HG02973 (cell line): ENCODE measurements at regions not wholly inside any gene's neighbourhood (a gene's known extent, or its start where the extent isn't known, plus 50 kb on each side); places are given as distances from the start of the nearest gene placed in this dataset.
"Not testable (repeated sequence)": the region's sequence is repeated elsewhere in the genome, so short reads cannot be mapped to it uniquely, and the experiment has no call there.

ENCODE experiments used
- ATAC-seq: cut with Tn5 transposase; IDR thresholded peaks from one replicate; pipeline ENCODE4 v1.9.1; 2021; ENCODE audit warnings: moderate library complexity; ENCODE audit not compliant: unreplicated experiment

DNA sequence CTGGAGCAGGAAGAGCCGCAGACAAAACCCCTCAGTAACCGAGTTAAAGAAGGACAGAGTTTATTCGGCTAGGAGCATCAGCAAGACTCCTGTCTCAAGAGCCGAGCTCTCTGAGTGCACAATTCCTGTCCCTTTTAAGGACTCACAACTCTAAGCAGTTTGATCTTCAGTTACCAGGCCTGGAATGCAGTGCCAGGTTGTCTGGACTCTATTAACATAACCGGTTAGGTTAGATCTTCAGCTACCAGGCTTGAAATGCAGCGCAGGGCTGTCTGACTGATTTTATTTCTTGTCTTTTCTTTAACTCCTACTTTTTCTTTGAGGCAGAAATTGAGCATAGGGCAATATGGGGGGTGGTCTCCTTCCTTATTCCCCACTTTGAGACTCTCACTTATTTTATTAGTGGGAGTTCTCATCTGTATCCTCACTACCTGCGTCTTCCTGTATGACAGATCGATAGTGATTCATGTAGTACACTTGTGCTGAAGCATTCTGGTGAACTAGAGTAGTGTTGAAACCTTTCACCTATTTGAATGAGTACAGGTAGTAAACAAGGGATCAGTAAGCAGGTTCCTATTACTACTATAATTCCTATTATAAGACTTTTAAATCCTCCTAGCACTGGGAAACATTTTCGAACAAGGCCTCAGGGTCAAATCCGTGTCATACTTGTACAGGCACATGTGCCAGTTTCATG lies 325.0 kb downstream of the CGGBP1 start:
- no peak for ATAC-seq

GRCh38 chr3:87732294-87732693 lies 326.5 kb downstream of the CGGBP1 start:
- ATAC-seq: no peak

DNA sequence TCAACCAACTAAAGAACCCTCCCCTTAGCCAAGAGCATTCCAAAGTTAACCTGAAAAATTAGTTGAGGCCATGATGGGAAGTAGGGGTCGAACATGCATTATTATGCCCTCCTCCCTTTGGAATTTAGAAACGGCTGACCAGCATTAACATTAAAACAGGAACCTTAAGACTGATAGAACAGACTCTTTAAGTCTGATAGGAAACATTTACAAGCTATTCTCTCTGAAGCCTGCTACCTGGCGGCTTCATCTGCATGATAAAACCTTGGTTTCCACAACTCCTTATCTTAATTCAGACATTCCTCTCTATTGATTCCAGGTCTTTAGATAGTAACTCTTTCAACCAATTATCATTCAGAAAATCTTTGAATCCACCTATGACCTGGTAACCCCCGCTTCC lies 331.0 kb downstream of the CGGBP1 start:
- no peak for ATAC-seq

DNA sequence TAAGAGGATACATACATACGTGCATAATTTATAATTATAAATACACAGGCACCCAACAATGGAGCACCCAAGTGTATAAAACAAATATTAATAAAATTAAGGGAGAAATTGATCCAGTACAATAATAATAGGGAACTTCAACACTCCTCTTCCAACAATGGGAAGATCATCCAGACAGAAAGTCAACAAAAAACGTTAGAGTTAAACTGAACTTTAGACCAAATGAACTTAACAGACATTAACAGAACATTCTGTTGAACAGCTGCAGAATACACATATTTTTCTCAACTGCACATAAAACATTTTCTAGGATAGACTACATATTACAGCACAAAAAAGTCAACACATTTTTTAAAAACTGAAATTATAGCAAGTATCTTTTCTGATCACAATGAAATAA lies 339.7 kb downstream of the CGGBP1 start:
- no peak for ATAC-seq

- ATAC-seq: no peak
Observed at GRCh38 chr3:87710511-87710910, 348.3 kb downstream of the CGGBP1 start.

- ATAC-seq: no peak
Observed at GRCh38 chr3:87710028-87710427, 348.8 kb downstream of the CGGBP1 start.

GRCh38 chr3:87706176-87706575 lies 352.6 kb downstream of the CGGBP1 start:
- ATAC-seq: no peak

DNA sequence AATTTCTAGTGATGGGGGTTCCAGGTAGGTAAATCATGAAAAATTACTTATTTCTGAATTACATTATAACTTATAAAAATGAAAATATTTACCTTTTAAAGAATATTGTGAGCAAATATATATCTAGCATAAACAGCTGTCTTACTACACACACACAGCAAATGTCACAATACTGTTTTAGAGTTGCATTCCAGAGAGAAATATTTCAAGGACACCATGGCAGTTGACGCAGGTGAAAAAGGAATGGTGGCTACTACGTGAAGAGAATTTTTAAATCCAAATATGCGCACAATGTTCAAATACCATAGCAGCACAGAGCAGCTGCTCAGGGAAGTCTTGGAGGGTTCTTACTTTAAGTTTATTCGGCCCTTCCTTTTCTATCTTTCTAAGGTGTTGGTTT lies 356.2 kb downstream of the CGGBP1 start:
- ATAC-seq: no peak

DNA sequence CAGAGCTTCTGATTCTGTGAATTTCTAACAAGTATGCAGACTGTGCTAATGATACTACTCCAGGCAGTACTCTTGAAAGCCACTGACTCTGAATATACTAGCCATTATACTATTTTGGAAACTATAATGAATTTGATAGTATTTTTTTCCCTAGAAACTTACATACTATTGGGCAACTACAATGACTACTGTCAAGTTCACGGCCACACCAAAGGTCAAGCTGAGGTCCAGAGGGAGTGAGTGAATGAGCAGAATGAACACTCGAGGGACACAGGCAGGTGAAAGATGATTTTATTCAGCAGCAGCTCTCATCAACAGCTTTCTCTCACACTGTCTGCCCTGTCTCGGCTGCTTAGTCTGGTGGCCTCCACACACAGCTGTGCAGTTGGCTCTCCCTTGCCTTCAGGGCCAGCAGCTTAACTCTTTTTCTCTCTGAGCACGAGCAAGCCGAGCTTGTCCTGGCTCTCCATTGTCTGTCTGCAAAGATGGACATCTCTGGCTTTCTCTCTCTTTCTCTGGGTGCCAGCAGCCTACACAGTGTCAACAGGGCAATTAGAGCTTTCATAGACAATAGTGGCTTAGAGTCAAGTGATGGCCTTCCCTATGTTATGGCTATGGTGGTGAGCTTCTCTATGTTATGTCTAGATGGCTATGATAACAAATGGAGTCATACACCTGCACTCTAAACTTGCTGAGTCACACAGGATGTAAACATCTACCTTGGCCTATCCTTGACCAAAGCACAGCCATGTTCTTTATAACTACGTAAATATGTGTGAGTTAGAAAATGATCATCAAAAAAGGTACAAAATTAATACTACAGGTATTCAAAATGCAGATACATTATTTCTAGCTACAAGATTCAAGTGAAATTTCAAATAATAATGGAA lies 362.4 kb downstream of the CGGBP1 start:
- ATAC-seq: no peak

DNA sequence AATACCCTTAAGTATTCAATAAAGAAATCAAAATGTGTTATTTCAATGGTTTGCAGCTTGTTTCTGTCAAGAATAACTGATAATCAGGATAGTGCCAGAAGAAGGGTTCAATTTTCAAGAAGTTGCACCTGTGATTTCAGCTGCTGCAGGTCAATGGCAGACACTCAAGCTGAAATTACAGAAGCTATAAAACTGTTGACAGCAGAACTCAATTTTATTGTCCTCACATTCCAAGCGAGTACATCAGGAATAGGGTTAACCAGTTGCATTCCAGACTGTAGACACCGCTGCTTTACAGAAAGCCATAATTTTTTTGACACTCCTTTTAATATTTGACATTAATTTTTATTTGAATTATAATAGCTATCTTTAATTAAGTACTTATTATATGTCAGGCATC lies 364.1 kb downstream of the CGGBP1 start:
- no peak for ATAC-seq

DNA sequence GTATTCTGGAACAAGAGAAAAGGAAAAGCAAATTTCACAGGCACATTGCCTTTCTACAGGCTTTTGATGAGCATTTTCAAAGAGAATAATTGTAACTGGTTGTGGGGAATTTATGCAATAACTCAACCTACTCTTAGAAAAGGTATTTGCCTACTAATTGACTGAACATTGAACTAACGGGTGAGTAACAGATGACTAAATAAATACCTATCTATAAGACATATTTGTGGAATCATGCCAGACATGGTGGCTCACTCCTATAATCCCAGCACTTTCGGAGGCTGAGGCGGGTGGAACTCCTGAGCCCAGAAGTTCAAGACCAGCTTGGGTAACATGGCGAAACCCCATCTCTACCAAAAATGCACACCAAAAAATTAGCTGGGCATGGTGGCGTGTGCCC lies 367.7 kb downstream of the CGGBP1 start:
- no peak for ATAC-seq

GRCh38 chr3:87678984-87679660 lies 379.7 kb downstream of the CGGBP1 start:
- not testable (repeated sequence) for ATAC-seq

- peak; percentile 99 for ATAC-seq
Observed at GRCh38 chr3:87674397-87675161, 384.2 kb downstream of the CGGBP1 start.

- no peak for ATAC-seq
Observed at GRCh38 chr3:87673132-87673531, 385.7 kb downstream of the CGGBP1 start.

DNA sequence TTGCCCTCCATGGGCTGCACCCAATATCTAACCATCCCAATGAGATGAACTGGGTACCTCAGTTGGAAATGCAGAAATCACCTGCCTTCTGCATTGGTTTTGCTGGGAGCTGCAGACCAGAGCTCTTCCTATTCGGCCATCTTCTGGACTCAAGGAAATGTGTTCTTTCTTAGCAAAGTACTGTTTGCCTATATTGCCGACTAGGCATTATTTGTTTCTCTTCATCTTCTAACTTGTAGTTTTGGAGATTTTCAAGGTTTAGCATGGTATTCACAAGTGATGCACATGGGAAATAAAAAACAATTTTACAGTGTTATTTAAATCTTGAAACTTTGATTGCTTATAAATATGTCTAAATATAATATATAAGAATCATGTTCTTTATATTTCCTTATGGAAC lies 377.8 kb upstream of the POU1F1 start:
- no peak for ATAC-seq

- not testable (repeated sequence) for ATAC-seq
Observed at GRCh38 chr3:87653138-87653537, 376.8 kb upstream of the POU1F1 start.

GRCh38 chr3:87634426-87634825 lies 358.0 kb upstream of the POU1F1 start:
- no peak for ATAC-seq

DNA sequence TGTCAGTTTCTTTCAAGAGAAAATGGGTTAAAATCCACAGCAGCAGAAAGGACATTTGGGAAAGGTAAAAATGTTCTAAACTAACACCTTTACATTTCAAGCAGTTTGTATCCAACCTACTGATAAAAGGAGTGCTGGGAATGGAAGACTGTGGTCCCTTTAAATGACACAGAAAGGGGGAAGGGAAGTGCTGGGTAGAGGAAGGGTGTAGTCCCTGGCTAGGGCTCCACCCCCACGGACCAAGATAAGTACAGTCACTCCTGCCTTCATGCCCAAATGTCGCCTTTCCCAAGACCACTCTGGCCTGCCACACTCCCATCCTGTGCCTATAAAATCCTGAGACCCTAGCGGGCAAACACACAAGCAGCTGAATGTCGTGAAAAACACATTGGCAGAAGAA lies 350.9 kb upstream of the POU1F1 start:
- ATAC-seq: no peak

DNA sequence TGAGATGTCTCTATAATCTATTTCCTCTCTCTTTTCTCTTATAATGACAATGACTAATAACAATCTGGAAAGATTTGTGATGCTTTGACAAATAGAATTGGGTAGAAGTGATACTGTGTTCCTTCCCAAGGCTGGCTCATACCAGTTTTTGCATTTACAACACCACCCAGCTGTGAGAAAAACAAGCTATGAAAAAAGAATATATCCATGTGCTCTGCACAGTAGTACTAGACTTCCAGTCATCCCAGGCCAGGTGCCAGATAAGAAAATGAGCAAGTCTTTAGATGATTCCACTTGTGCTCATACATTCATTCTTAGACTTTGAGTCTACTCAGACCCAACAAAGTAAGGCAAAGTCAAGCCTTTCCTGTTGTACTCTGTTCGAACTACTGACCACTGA lies 350.2 kb upstream of the POU1F1 start:
- no peak for ATAC-seq

GRCh38 chr3:87625876-87626275 lies 349.5 kb upstream of the POU1F1 start:
- ATAC-seq: no peak

DNA sequence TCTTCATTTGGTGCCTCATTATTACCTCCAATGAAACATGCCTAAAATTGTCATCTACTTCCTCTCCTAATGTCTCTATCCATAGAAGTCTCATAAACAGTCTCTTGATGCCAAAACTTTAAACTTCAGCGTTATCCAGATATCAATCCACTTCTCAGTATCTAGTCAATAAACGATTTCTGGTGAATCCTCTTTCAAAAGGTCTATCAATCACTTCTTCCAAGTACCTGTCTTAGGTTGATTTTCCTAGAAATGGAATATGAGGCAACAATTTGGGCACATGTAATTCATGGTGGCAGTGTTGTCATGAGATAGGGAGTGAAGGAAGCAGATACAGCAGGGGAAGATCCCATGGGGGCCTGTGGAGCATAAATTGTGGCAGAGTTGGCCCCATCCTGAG lies 348.5 kb upstream of the POU1F1 start:
- no peak for ATAC-seq
